ENCODE measurements at regions not wholly inside any gene's neighbourhood (a gene's known extent, or its start where the extent isn't known, plus 50 kb on each side); places are given as distances from the start of the nearest gene placed in this dataset.
"Not testable (repeated sequence)": the region's sequence is repeated elsewhere in the genome, so short reads cannot be mapped to it uniquely, and the experiment has no call there.

GRCh38 chr4:26257444-26257843 lies 63.4 kb upstream of the RBPJ start:
- not testable (repeated sequence) for DNase-seq

- no peak for DNase-seq
Observed at GRCh38 chr4:26257850-26258249, 63.0 kb upstream of the RBPJ start.

GRCh38 chr4:26260571-26260970 lies 60.2 kb upstream of the RBPJ start:
- no peak for DNase-seq

- no peak for DNase-seq
Observed at GRCh38 chr4:26261405-26261804, 59.4 kb upstream of the RBPJ start.

- DNase-seq = peak in 1 of 2 experiments; percentile 6
Observed at GRCh38 chr4:26263165-26263564, 57.6 kb upstream of the RBPJ start.

GRCh38 chr4:26264109-26264508 lies 56.7 kb upstream of the RBPJ start:
- DNase-seq = no peak

- DNase-seq = no peak
Observed at GRCh38 chr4:26267087-26267486, 53.7 kb upstream of the RBPJ start.

GRCh38 chr4:26268246-26268645 lies 52.6 kb upstream of the RBPJ start:
- DNase-seq = no peak

- DNase-seq = no peak
Observed at GRCh38 chr4:26269038-26269437, 51.8 kb upstream of the RBPJ start.
